Ovary (tissue), 7 donors: ENCODE measurements at regions not wholly inside any gene's neighbourhood (a gene's known extent, or its start where the extent isn't known, plus 50 kb on each side); places are given as distances from the start of the nearest gene placed in this dataset.

Source experiments
- DNase-seq, 5 donors: peaks; one replicate each; pipeline ENCODE4 v3.0.0-alpha.2; 2019 to 2020
- H3K27ac ChIP-seq, 2 donors: fragments of 200-600 bp; one replicate each; pipeline versions ENCODE4 v1.5.1 to v1.8.0; 2019 to 2022
- H3K27me3 ChIP-seq: fragments of 200-600 bp; one replicate; pipeline ENCODE4 v1.8.0; 2022
- H3K36me3 ChIP-seq: fragments of 200-600 bp; sonication (generic); one replicate; pipeline ENCODE4 v1.5.1; 2019
- H3K4me1 ChIP-seq: one replicate; pipeline ENCODE4 v1.8.1; 2013; ENCODE audit warnings: mild to moderate bottlenecking, moderate library complexity; ENCODE audit not compliant: insufficient read depth
- H3K4me3 ChIP-seq: fragments of 200-600 bp; sonication (generic); one replicate; pipeline ENCODE4 v1.5.1; 2017
- H3K9me3 ChIP-seq, 2 donors: fragments of 200-600 bp in 1 of 2; sonication (generic) in 1 of 2; one replicate each; pipeline versions ENCODE4 v1.5.1 to v1.8.1; 2013 to 2019; ENCODE audit warnings: mild to moderate bottlenecking in 1 of 2, moderate library complexity in 1 of 2
- CTCF ChIP-seq, 3 donors: fragments of 450-650 bp in 2 of 3; fragments of 200-600 bp in 1 of 3; IDR thresholded peaks; one replicate each; pipeline versions ENCODE4 v1.5.1 to v1.8.0; 2016 to 2022; ENCODE audit warnings: antibody characterized with exemption in 3 of 3, mild to moderate bottlenecking in 1 of 3
- EP300 ChIP-seq: sonication (generic); formaldehyde crosslinking; IDR thresholded peaks from one replicate; pipeline ENCODE4 v1.6.1; 2017; ENCODE audit warnings: antibody characterized with exemption
- POLR2A ChIP-seq: fragments of 450-650 bp; IDR thresholded peaks from one replicate; pipeline ENCODE4 v1.6.1; 2017; ENCODE audit warnings: antibody characterized with exemption, mild to moderate bottlenecking, moderate library complexity
- WGBS, 3 donors: extraction: QIAGEN DNeasy Blood & Tissue Kit in 1 of 3; methylation state at CpG; one replicate each; pipeline versions ENCODE4 v1.1.5 to v1.1.7; 2013 to 2017; 5-methylcytosine and 5-hydroxymethylcytosine counted together
- intact Hi-C, 4 donors: fragments of 100-400 bp; cut with DNase I; formaldehyde crosslinking; loops; one replicate each; pipeline versions ENCODE4 v1.11.0 to v1.15.1; 2022 to 2023
- donor health status: DM: no; HTN: no; CAD: no; lungs with moderate emphysema.
- donor health status: DM: no; HTN: no; CAD: no.
- donor health status: Bipolar disorder and iron deficiency.
- donor health status: DM: no; HTN: no; CAD: no.
- donor health status: DM: yes; HTN: yes; CAD: no.

GRCh38 chr5:161042443-161042842 lies 190.4 kb upstream of the ATP10B start:
- Histone ChIP-seq H3K27ac (no peak overlapping the region), H3K27me3 (no peaks in the 10 kb centered on the region), H3K36me3 (no peaks in the 10 kb centered on the region), H3K4me3 (no peak overlapping the region), H3K4me1 (no peaks in the 10 kb centered on the region), H3K9me3 (no peaks in the 10 kb centered on the region)
- DNase-seq, result no peak
- intact Hi-C loops, result no loop called here
- WGBS, 3 donors, result 78 to 87% (median 78%) methylated on average over 1 of the region's 1 CpG
- TF ChIP-seq CTCF (IDR thresholded peaks at IDR 0.05) (no peak), POLR2A (no peak), EP300 (no peak)

- DNase-seq, result no peak
- Histone ChIP-seq H3K4me3 (no peak overlapping the region), H3K4me1 (no peaks in the 10 kb centered on the region), H3K27me3 (no peaks in the 10 kb centered on the region), H3K9me3 (no peaks in the 10 kb centered on the region), H3K27ac (no peak overlapping the region), H3K36me3 (no peaks in the 10 kb centered on the region)
- TF ChIP-seq EP300 (no peak), POLR2A (no peak), CTCF (IDR thresholded peaks at IDR 0.05) (no peak)
- intact Hi-C loops, result no loop called here
- WGBS, 3 donors, result 66 to 77% (median 72%) methylated on average over 1 of the region's 1 CpG
These were observed 188.8 kb upstream of the ATP10B start for GRCh38 chr5:161040818-161041217.

- no peaks in the 10 kb centered on the region for H3K9me3 ChIP-seq
- no peaks in the 10 kb centered on the region for H3K4me1 ChIP-seq
- H3K4me3 ChIP-seq, result no peak overlapping the region
- 63 to 77% (median 66%) methylated on average over 3 of the region's 3 CpGs for WGBS, 3 donors
- no peaks in the 10 kb centered on the region for H3K36me3 ChIP-seq
- H3K27ac ChIP-seq, result no peak overlapping the region
- no peak for DNase-seq
- no peaks in the 10 kb centered on the region for H3K27me3 ChIP-seq
- intact Hi-C loops, result no loop called here
- TF ChIP-seq EP300 (no peak), CTCF (IDR thresholded peaks at IDR 0.05) (no peak), POLR2A (no peak)
These were observed 184.3 kb upstream of the ATP10B start for GRCh38 chr5:161036296-161036695.

GRCh38 chr5:161034451-161034850 lies 182.4 kb upstream of the ATP10B start:
- no peak for DNase-seq

More at GRCh38 chr5:161034451-161034850, 182.4 kb upstream of the ATP10B start:
- TF ChIP-seq POLR2A (no peak), CTCF (IDR thresholded peaks at IDR 0.05) (no peak), EP300 (no peak)
- no peaks in the 10 kb centered on the region for H3K36me3 ChIP-seq
- H3K4me1 ChIP-seq, result no peaks in the 10 kb centered on the region
- no peak overlapping the region for H3K4me3 ChIP-seq
- H3K9me3 ChIP-seq, result no peaks in the 10 kb centered on the region
- no peak overlapping the region for H3K27ac ChIP-seq
- no peaks in the 10 kb centered on the region for H3K27me3 ChIP-seq
- WGBS, 3 donors, result 37 to 49% (median 37%) methylated on average over 1 of the region's 1 CpG
- intact Hi-C loops, result no loop called here
